ENCODE measurements at regions not wholly inside any gene's neighbourhood (a gene's known extent, or its start where the extent isn't known, plus 50 kb on each side); places are given as distances from the start of the nearest gene placed in this dataset.

- TF ChIP-seq POLR2A (IDR thresholded peaks at IDR 0.05), result no peak
- TF ChIP-seq, protein P1, sequence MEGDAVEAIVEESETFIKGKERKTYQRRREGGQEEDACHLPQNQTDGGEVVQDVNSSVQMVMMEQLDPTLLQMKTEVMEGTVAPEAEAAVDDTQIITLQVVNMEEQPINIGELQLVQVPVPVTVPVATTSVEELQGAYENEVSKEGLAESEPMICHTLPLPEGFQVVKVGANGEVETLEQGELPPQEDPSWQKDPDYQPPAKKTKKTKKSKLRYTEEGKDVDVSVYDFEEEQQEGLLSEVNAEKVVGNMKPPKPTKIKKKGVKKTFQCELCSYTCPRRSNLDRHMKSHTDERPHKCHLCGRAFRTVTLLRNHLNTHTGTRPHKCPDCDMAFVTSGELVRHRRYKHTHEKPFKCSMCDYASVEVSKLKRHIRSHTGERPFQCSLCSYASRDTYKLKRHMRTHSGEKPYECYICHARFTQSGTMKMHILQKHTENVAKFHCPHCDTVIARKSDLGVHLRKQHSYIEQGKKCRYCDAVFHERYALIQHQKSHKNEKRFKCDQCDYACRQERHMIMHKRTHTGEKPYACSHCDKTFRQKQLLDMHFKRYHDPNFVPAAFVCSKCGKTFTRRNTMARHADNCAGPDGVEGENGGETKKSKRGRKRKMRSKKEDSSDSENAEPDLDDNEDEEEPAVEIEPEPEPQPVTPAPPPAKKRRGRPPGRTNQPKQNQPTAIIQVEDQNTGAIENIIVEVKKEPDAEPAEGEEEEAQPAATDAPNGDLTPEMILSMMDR (IDR thresholded peaks at IDR 0.05), result no peak
Observed at GRCh38 chr10:129035052-129035827, 431.8 kb upstream of the MGMT start.

Data from uterus (tissue), 2 donors.